ENCODE measurements at regions not wholly inside any gene's neighbourhood (a gene's known extent, or its start where the extent isn't known, plus 50 kb on each side); places are given as distances from the start of the nearest gene placed in this dataset.

DNA sequence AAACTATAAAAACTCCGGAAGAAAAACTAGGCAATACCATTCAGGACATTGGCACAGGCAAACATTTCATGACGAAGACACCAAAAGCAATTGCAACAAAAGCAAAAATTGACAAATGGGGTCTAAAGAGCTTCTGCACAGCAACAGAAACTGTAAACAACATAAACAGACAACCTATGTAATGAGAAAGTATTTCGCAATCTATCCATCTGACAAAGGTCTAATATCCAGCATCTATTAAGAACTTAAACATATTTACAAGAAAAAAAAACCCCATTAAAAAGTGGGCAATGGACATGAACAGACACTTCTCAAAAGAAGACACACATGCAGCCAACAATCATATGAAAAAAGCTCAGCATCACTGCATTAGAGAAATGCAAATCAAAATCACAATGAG lies 498.6 kb downstream of the HINT1 start:
- no peak for TF ChIP-seq EZH2 (IDR thresholded peaks at IDR 0.05)
- no peak for TF ChIP-seq FOXP2 (optimal IDR thresholded peaks at IDR 0.05; ENCODE audit: control extremely low read depth, extremely low read length, insufficient read depth)
